GM13977 (cell line): ENCODE measurements at regions not wholly inside any gene's neighbourhood (a gene's known extent, or its start where the extent isn't known, plus 50 kb on each side); places are given as distances from the start of the nearest gene placed in this dataset.

ENCODE experiments used
- DNase-seq: peaks from one replicate; pipeline ENCODE4 v3.0.0; 2012; ENCODE audit warnings: low spot score
- CTCF ChIP-seq: IDR thresholded peaks from 2 replicates; pipeline ENCODE4 v1.5.1; 2012; ENCODE audit warnings: mild to moderate bottlenecking, control low read depth; ENCODE audit not compliant: insufficient read depth; ENCODE audit errors: extremely low read depth, missing control alignments
- in situ Hi-C: fragments of 300-500 bp; cut with MboI; formaldehyde crosslinking; loops from one replicate; pipeline ENCODE4 v1.12.0; 2022; ENCODE audit warnings: low sequenced_read_pairs, low pct_unique_long_range_greater_than_20kb, mixed read lengths, inconsistent platforms; ENCODE audit not compliant: unreplicated experiment

GRCh38 chr2:134785659-134786430 lies 52.6 kb upstream of the ACMSD start:
- in situ Hi-C loops, result no loop called here
- no peak for DNase-seq
- no peak for TF ChIP-seq CTCF

GRCh38 chr2:134788417-134788816 lies 50.0 kb upstream of the ACMSD start:
- TF ChIP-seq CTCF, result no peak
- in situ Hi-C loops, result no loop called here
- DNase-seq, result no peak
